MM.1S (cell line): ENCODE measurements at regions not wholly inside any gene's neighbourhood (a gene's known extent, or its start where the extent isn't known, plus 50 kb on each side); places are given as distances from the start of the nearest gene placed in this dataset.

ENCODE experiments used
- CTCF ChIP-seq: fragments of 300-600 bp; sonication (generic); IDR thresholded peaks from 2 replicates; pipeline ENCODE4 v1.5.1; 2016; ENCODE audit warnings: antibody characterized with exemption, low read length, mixed read lengths
- EZH2phosphoT487 ChIP-seq: fragments of 300-600 bp; sonication (generic); IDR thresholded peaks from 2 replicates; pipeline ENCODE4 v1.6.1; 2018; ENCODE audit warnings: antibody characterized with exemption, low read length

- TF ChIP-seq CTCF (no peak), EZH2phosphoT487 (no peak)
Observed at GRCh38 chr6:147684906-147685305, 176.4 kb downstream of the SAMD5 start.
